ENCODE measurements at regions not wholly inside any gene's neighbourhood (a gene's known extent, or its start where the extent isn't known, plus 50 kb on each side); places are given as distances from the start of the nearest gene placed in this dataset.

- no peak for FAIRE-seq
- DNase-seq (ENCODE audit: insufficient read length) = no peak
- TF ChIP-seq TAF1 (IDR thresholded peaks at IDR 0.05; ENCODE audit: borderline replicate concordance, low read depth, low read length) (no peak), POLR2AphosphoS5 (IDR thresholded peaks at IDR 0.05; ENCODE audit: low read depth, low read length) (no peak), POLR2A (IDR thresholded peaks at IDR 0.05; ENCODE audit: low read depth, low read length) (no peak)
Measured at GRCh38 chr10:117601716-117602115, 59.2 kb downstream of the EMX2 start.

GRCh38 chr10:117603081-117603480 is 60.5 kb downstream of the EMX2 start:
- no peak for FAIRE-seq
- no peak for DNase-seq (ENCODE audit: insufficient read length)
- TF ChIP-seq POLR2AphosphoS5 (IDR thresholded peaks at IDR 0.05; ENCODE audit: low read depth, low read length) (no peak), TAF1 (IDR thresholded peaks at IDR 0.05; ENCODE audit: borderline replicate concordance, low read depth, low read length) (no peak), POLR2A (IDR thresholded peaks at IDR 0.05; ENCODE audit: low read depth, low read length) (no peak)

- DNase-seq (ENCODE audit: insufficient read length) = no peak
- no peak for FAIRE-seq
- TF ChIP-seq POLR2A (IDR thresholded peaks at IDR 0.05; ENCODE audit: low read depth, low read length) (no peak), POLR2AphosphoS5 (IDR thresholded peaks at IDR 0.05; ENCODE audit: low read depth, low read length) (no peak), TAF1 (IDR thresholded peaks at IDR 0.05; ENCODE audit: borderline replicate concordance, low read depth, low read length) (no peak)
Measured at GRCh38 chr10:117603726-117604125, 61.2 kb downstream of the EMX2 start.

GRCh38 chr10:117609095-117609795 is 66.7 kb downstream of the EMX2 start:
- DNase-seq (ENCODE audit: insufficient read length) = no peak
- TF ChIP-seq POLR2A (IDR thresholded peaks at IDR 0.05; ENCODE audit: low read depth, low read length) (no peak), POLR2AphosphoS5 (IDR thresholded peaks at IDR 0.05; ENCODE audit: low read depth, low read length) (no peak), TAF1 (IDR thresholded peaks at IDR 0.05; ENCODE audit: borderline replicate concordance, low read depth, low read length) (no peak)
- FAIRE-seq = no peak

GRCh38 chr10:117609796-117610170 is 67.2 kb downstream of the EMX2 start:
- no peak for FAIRE-seq

GRCh38 chr10:117610321-117610720 is 67.8 kb downstream of the EMX2 start:
- FAIRE-seq (no peak), DNase-seq (ENCODE audit: insufficient read length) (no peak)
- TF ChIP-seq POLR2AphosphoS5 (IDR thresholded peaks at IDR 0.05; ENCODE audit: low read depth, low read length) (no peak), POLR2A (IDR thresholded peaks at IDR 0.05; ENCODE audit: low read depth, low read length) (no peak), TAF1 (IDR thresholded peaks at IDR 0.05; ENCODE audit: borderline replicate concordance, low read depth, low read length) (no peak)

More at GRCh38 chr10:117609796-117610170, 67.2 kb downstream of the EMX2 start:
- TF ChIP-seq POLR2A (IDR thresholded peaks at IDR 0.05; ENCODE audit: low read depth, low read length) = no peak
- TF ChIP-seq POLR2AphosphoS5 (IDR thresholded peaks at IDR 0.05; ENCODE audit: low read depth, low read length) = no peak
- TF ChIP-seq TAF1 (IDR thresholded peaks at IDR 0.05; ENCODE audit: borderline replicate concordance, low read depth, low read length) = no peak
- DNase-seq (ENCODE audit: insufficient read length) = no peak

GRCh38 chr10:117612113-117612512 is 69.6 kb downstream of the EMX2 start:
- DNase-seq (ENCODE audit: insufficient read length) = no peak
- FAIRE-seq = no peak
- TF ChIP-seq POLR2AphosphoS5 (IDR thresholded peaks at IDR 0.05; ENCODE audit: low read depth, low read length) = no peak
- TF ChIP-seq TAF1 (IDR thresholded peaks at IDR 0.05; ENCODE audit: borderline replicate concordance, low read depth, low read length) = no peak
- no peak for TF ChIP-seq POLR2A (IDR thresholded peaks at IDR 0.05; ENCODE audit: low read depth, low read length)

GRCh38 chr10:117615649-117616048 is 73.1 kb downstream of the EMX2 start:
- DNase-seq (ENCODE audit: insufficient read length) = no peak
- TF ChIP-seq POLR2AphosphoS5 (IDR thresholded peaks at IDR 0.05; ENCODE audit: low read depth, low read length) = no peak
- TF ChIP-seq TAF1 (IDR thresholded peaks at IDR 0.05; ENCODE audit: borderline replicate concordance, low read depth, low read length) = no peak
- no peak for TF ChIP-seq POLR2A (IDR thresholded peaks at IDR 0.05; ENCODE audit: low read depth, low read length)

GRCh38 chr10:117616179-117616578 is 73.6 kb downstream of the EMX2 start:
- DNase-seq (ENCODE audit: insufficient read length) (no peak), FAIRE-seq (no peak)
- TF ChIP-seq TAF1 (IDR thresholded peaks at IDR 0.05; ENCODE audit: borderline replicate concordance, low read depth, low read length) (no peak), POLR2AphosphoS5 (IDR thresholded peaks at IDR 0.05; ENCODE audit: low read depth, low read length) (no peak), POLR2A (IDR thresholded peaks at IDR 0.05; ENCODE audit: low read depth, low read length) (no peak)

More at GRCh38 chr10:117615649-117616048, 73.1 kb downstream of the EMX2 start:
- FAIRE-seq = no peak

- DNase-seq (ENCODE audit: insufficient read length) (no peak), FAIRE-seq (no peak)
- TF ChIP-seq TAF1 (IDR thresholded peaks at IDR 0.05; ENCODE audit: borderline replicate concordance, low read depth, low read length) = no peak
- TF ChIP-seq POLR2AphosphoS5 (IDR thresholded peaks at IDR 0.05; ENCODE audit: low read depth, low read length) = no peak
- TF ChIP-seq POLR2A (IDR thresholded peaks at IDR 0.05; ENCODE audit: low read depth, low read length) = no peak
Measured at GRCh38 chr10:117617086-117617485, 74.5 kb downstream of the EMX2 start.

GRCh38 chr10:117617659-117618058 is 75.1 kb downstream of the EMX2 start:
- FAIRE-seq = no peak
- DNase-seq (ENCODE audit: insufficient read length) = no peak
- no peak for TF ChIP-seq TAF1 (IDR thresholded peaks at IDR 0.05; ENCODE audit: borderline replicate concordance, low read depth, low read length)
- TF ChIP-seq POLR2A (IDR thresholded peaks at IDR 0.05; ENCODE audit: low read depth, low read length) = no peak
- no peak for TF ChIP-seq POLR2AphosphoS5 (IDR thresholded peaks at IDR 0.05; ENCODE audit: low read depth, low read length)

GRCh38 chr10:117619223-117619622 is 76.7 kb downstream of the EMX2 start:
- no peak for FAIRE-seq
- TF ChIP-seq TAF1 (IDR thresholded peaks at IDR 0.05; ENCODE audit: borderline replicate concordance, low read depth, low read length) (no peak), POLR2AphosphoS5 (IDR thresholded peaks at IDR 0.05; ENCODE audit: low read depth, low read length) (no peak), POLR2A (IDR thresholded peaks at IDR 0.05; ENCODE audit: low read depth, low read length) (no peak)
- no peak for DNase-seq (ENCODE audit: insufficient read length)
